ENCODE measurements at regions not wholly inside any gene's neighbourhood (a gene's known extent, or its start where the extent isn't known, plus 50 kb on each side); places are given as distances from the start of the nearest gene placed in this dataset.

DNA sequence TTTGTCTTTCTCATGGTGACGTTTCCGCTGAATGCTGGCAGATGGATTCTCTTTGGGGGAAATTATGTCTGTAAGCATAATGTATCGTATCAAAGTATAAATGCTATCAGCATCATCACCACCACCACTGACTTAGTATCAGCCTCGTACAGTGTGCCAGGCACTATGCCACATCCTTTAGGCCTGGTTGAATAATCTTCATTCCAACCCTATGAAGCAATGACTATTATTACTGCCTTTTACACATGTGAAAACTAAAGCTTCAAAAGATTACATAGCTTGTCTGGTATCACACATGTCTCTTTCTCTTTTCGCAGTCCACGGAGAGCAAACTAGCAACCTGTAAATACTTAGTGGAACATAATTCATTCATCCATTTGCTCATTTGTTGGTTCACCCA lies 166.7 kb upstream of the PRICKLE2 start:
- Histone ChIP-seq H3K4me1 (ENCODE audit: control insufficient read depth, low read length) (no peaks in the 10 kb centered on the region), H3K9me3 (ENCODE audit: control insufficient read depth, insufficient read depth, low read length) (no peaks in the 10 kb centered on the region), H3K36me3 (ENCODE audit: control insufficient read depth, low read length) (no peaks in the 10 kb centered on the region), H3K27ac (ENCODE audit: low read depth, low read length) (no peak overlapping the region), H3K4me3 (ENCODE audit: low read length) (no peak overlapping the region), H4K20me1 (ENCODE audit: control insufficient read depth, insufficient read depth, low read depth, low read length) (no peaks in the 10 kb centered on the region), H3K27me3 (ENCODE audit: control insufficient read depth, low read length) (no peaks in the 10 kb centered on the region), H3F3A (ENCODE audit: control insufficient read depth, insufficient read depth) (no peaks in the 10 kb centered on the region), H3K79me2 (ENCODE audit: control insufficient read depth, low read length) (no peaks in the 10 kb centered on the region), H3K9me2 (replicated peaks; ENCODE audit: control insufficient read depth, low read length) (no peaks in the 10 kb centered on the region), H3K4me2 (ENCODE audit: low read length) (no peak overlapping the region)
- TF ChIP-seq, protein P1, sequence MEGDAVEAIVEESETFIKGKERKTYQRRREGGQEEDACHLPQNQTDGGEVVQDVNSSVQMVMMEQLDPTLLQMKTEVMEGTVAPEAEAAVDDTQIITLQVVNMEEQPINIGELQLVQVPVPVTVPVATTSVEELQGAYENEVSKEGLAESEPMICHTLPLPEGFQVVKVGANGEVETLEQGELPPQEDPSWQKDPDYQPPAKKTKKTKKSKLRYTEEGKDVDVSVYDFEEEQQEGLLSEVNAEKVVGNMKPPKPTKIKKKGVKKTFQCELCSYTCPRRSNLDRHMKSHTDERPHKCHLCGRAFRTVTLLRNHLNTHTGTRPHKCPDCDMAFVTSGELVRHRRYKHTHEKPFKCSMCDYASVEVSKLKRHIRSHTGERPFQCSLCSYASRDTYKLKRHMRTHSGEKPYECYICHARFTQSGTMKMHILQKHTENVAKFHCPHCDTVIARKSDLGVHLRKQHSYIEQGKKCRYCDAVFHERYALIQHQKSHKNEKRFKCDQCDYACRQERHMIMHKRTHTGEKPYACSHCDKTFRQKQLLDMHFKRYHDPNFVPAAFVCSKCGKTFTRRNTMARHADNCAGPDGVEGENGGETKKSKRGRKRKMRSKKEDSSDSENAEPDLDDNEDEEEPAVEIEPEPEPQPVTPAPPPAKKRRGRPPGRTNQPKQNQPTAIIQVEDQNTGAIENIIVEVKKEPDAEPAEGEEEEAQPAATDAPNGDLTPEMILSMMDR (IDR thresholded peaks at IDR 0.05; ENCODE audit: low read depth, low read length, poor library complexity, severe bottlenecking) = no peak
- TF ChIP-seq EZH2phosphoT487 (IDR thresholded peaks at IDR 0.05; ENCODE audit: borderline replicate concordance, low read length) = no peak

DNA sequence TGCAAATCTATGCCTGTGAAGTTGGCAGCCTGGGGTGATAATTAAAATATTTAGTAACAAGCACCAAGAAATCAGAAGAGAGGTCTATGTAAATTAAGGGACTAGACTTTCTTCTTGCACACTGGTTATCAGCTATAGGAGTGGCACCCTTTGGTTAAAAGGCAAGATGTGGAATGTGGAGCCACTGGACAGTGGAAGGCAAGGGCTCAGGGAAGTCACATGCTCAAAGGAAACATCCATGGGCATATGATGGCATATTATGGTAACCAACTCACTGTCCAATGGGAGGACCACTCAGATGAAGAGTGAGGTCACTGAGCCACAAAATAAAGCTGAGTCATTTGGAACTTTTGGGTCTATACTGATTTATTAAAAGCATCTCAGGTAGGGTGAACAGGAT lies 165.6 kb upstream of the PRICKLE2 start:
- Histone ChIP-seq H3K4me3 (ENCODE audit: low read length) (no peak overlapping the region), H3F3A (ENCODE audit: control insufficient read depth, insufficient read depth) (no peaks in the 10 kb centered on the region), H3K27me3 (ENCODE audit: control insufficient read depth, low read length) (no peaks in the 10 kb centered on the region), H3K27ac (ENCODE audit: low read depth, low read length) (no peak overlapping the region), H4K20me1 (ENCODE audit: control insufficient read depth, insufficient read depth, low read depth, low read length) (no peaks in the 10 kb centered on the region), H3K9me2 (replicated peaks; ENCODE audit: control insufficient read depth, low read length) (no peaks in the 10 kb centered on the region), H3K4me2 (ENCODE audit: low read length) (no peak overlapping the region), H3K4me1 (ENCODE audit: control insufficient read depth, low read length) (no peaks in the 10 kb centered on the region), H3K9me3 (ENCODE audit: control insufficient read depth, insufficient read depth, low read length) (no peaks in the 10 kb centered on the region), H3K36me3 (ENCODE audit: control insufficient read depth, low read length) (no peaks in the 10 kb centered on the region), H3K79me2 (ENCODE audit: control insufficient read depth, low read length) (no peaks in the 10 kb centered on the region)
- no peak for TF ChIP-seq EZH2phosphoT487 (IDR thresholded peaks at IDR 0.05; ENCODE audit: borderline replicate concordance, low read length)
- TF ChIP-seq, protein P1 (IDR thresholded peaks at IDR 0.05; ENCODE audit: low read depth, low read length, poor library complexity, severe bottlenecking) = no peak

DNA sequence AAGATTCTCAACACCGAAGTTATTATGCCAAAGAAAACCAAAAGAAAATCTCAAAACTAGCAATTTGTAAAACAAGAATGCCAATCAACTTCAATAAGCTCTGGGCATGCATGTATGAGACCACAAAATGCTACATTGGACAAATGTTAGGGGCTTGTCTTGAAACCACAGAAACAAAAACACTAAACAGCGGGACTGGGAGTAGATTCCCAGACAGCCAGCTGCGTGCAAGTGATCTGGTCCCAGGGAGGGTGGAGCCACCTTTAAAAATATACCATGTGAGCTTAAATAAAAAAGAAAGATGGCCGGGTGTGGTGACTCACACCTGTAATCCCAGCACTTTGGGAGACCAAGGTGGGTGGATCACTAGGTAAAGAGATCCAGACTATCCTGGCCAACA lies 163.6 kb upstream of the PRICKLE2 start:
- H3K79me2 ChIP-seq (ENCODE audit: control insufficient read depth, low read length) = no peaks in the 10 kb centered on the region
- H4K20me1 ChIP-seq (ENCODE audit: control insufficient read depth, insufficient read depth, low read depth, low read length) = no peaks in the 10 kb centered on the region
- no peaks in the 10 kb centered on the region for H3K27me3 ChIP-seq (ENCODE audit: control insufficient read depth, low read length)
- no peaks in the 10 kb centered on the region for H3K36me3 ChIP-seq (ENCODE audit: control insufficient read depth, low read length)
- no peak overlapping the region for H3K4me3 ChIP-seq (ENCODE audit: low read length)
- no peaks in the 10 kb centered on the region for H3K9me2 ChIP-seq (replicated peaks; ENCODE audit: control insufficient read depth, low read length)
- H3K9me3 ChIP-seq (ENCODE audit: control insufficient read depth, insufficient read depth, low read length) = no peaks in the 10 kb centered on the region
- TF ChIP-seq, protein P1 (IDR thresholded peaks at IDR 0.05; ENCODE audit: low read depth, low read length, poor library complexity, severe bottlenecking) = no peak
- TF ChIP-seq EZH2phosphoT487 (IDR thresholded peaks at IDR 0.05; ENCODE audit: borderline replicate concordance, low read length) = no peak
- H3K27ac ChIP-seq (ENCODE audit: low read depth, low read length) = no peak overlapping the region
- H3K4me2 ChIP-seq (ENCODE audit: low read length) = no peak overlapping the region
- no peaks in the 10 kb centered on the region for H3F3A ChIP-seq (ENCODE audit: control insufficient read depth, insufficient read depth)
- no peaks in the 10 kb centered on the region for H3K4me1 ChIP-seq (ENCODE audit: control insufficient read depth, low read length)

GRCh38 chr3:64387688-64388087 lies 162.4 kb upstream of the PRICKLE2 start:
- H3F3A ChIP-seq (ENCODE audit: control insufficient read depth, insufficient read depth) = no peaks in the 10 kb centered on the region
- H3K4me1 ChIP-seq (ENCODE audit: control insufficient read depth, low read length) = no peaks in the 10 kb centered on the region
- no peak for TF ChIP-seq EZH2phosphoT487 (IDR thresholded peaks at IDR 0.05; ENCODE audit: borderline replicate concordance, low read length)
- TF ChIP-seq, protein P1 (IDR thresholded peaks at IDR 0.05; ENCODE audit: low read depth, low read length, poor library complexity, severe bottlenecking) = no peak
- no peak overlapping the region for H3K4me3 ChIP-seq (ENCODE audit: low read length)
- H3K79me2 ChIP-seq (ENCODE audit: control insufficient read depth, low read length) = no peaks in the 10 kb centered on the region
- no peaks in the 10 kb centered on the region for H3K36me3 ChIP-seq (ENCODE audit: control insufficient read depth, low read length)
- H4K20me1 ChIP-seq (ENCODE audit: control insufficient read depth, insufficient read depth, low read depth, low read length) = no peaks in the 10 kb centered on the region
- no peak overlapping the region for H3K27ac ChIP-seq (ENCODE audit: low read depth, low read length)
- H3K27me3 ChIP-seq (ENCODE audit: control insufficient read depth, low read length) = no peaks in the 10 kb centered on the region
- H3K9me3 ChIP-seq (ENCODE audit: control insufficient read depth, insufficient read depth, low read length) = no peaks in the 10 kb centered on the region
- no peak overlapping the region for H3K4me2 ChIP-seq (ENCODE audit: low read length)
- H3K9me2 ChIP-seq (replicated peaks; ENCODE audit: control insufficient read depth, low read length) = no peaks in the 10 kb centered on the region
